Coronary artery (tissue), 2 donors: ENCODE measurements at regions not wholly inside any gene's neighbourhood (a gene's known extent, or its start where the extent isn't known, plus 50 kb on each side); places are given as distances from the start of the nearest gene placed in this dataset.

Experiments used
- DNase-seq: peaks from one replicate; pipeline ENCODE4 v3.0.0-alpha.2; 2017; ENCODE audit warnings: low spot score
- H3K27ac ChIP-seq, 2 donors: fragments of 200-600 bp; sonication (generic); one replicate each; pipeline ENCODE4 v1.5.1; 2016 to 2019
- H3K4me3 ChIP-seq: fragments of 200-600 bp; sonication (generic); 2 replicates; pipeline ENCODE4 v1.5.1; 2016; ENCODE audit warnings: mild to moderate bottlenecking, moderate library complexity
- TF ChIP-seq, protein P1 (sequence below): fragments of 200-600 bp; sonication (generic); IDR thresholded peaks from one replicate; pipeline ENCODE4 v1.5.1; 2019; ENCODE audit warnings: antibody characterized with exemption

DNA sequence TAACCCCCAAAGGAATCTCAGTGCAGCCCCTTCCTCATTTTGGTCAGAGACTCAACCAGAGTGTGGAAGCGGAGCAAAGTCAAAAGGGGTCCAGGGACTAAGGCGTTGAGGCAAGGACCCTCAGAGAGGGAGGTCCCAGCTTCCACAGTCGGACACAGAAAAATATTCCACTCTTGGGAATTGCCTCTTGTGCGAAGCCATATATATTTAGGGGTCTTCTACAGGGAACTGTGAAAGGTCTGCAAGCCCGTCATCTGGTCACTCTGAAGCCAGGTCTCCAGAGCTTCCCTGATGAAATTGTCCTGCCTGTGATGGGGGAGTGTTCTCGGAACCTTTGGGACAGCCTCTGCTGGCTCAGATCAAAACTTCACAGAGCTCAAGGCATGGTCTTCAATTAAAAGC, 160.8 kb downstream of the TBXT start:
- no peak for DNase-seq
- H3K27ac ChIP-seq, result peak overlapping the region in 1 of 2 donors; percentile 41
- peak overlapping the region; percentile 71 for H3K4me3 ChIP-seq
- TF ChIP-seq, protein P1, sequence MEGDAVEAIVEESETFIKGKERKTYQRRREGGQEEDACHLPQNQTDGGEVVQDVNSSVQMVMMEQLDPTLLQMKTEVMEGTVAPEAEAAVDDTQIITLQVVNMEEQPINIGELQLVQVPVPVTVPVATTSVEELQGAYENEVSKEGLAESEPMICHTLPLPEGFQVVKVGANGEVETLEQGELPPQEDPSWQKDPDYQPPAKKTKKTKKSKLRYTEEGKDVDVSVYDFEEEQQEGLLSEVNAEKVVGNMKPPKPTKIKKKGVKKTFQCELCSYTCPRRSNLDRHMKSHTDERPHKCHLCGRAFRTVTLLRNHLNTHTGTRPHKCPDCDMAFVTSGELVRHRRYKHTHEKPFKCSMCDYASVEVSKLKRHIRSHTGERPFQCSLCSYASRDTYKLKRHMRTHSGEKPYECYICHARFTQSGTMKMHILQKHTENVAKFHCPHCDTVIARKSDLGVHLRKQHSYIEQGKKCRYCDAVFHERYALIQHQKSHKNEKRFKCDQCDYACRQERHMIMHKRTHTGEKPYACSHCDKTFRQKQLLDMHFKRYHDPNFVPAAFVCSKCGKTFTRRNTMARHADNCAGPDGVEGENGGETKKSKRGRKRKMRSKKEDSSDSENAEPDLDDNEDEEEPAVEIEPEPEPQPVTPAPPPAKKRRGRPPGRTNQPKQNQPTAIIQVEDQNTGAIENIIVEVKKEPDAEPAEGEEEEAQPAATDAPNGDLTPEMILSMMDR, result no peak

- no peak for DNase-seq
- TF ChIP-seq, protein P1, result no peak
- H3K4me3 ChIP-seq, result peak overlapping the region; percentile 71
- peak overlapping the region; percentile 57 to 90 for H3K27ac ChIP-seq
Observed at GRCh38 chr6:166005944-166006899, 161.4 kb downstream of the TBXT start.

DNA sequence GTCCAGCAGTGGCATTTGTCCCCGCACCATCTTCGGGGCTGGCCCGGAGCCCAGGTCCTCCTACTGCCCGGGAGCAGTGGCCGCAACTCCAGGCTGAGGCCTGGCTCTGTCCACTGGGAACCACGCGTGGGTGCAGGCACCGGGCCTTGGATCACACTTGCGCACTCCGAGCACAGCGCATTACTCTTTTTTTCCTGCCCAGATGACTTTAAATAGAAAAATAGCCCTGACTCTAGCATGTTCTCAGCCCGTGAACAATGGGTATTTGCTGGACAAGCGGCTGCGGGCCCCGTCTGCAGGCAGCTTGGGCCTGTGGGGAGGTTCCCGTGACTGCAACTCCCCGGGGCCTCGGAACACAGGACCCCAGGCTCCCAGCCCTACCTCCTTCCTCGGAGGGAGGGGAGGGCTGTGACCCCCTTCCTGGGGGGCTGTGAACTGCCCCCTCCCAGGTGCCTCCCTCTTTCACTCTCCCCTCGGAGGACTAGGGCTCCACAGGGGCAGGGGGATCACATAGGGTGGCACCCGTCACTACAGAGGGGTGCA, 162.2 kb downstream of the TBXT start:
- DNase-seq, result no peak
- Histone ChIP-seq H3K4me3 (peak overlapping the region; percentile 71), H3K27ac (peak overlapping the region; percentile 57 to 90)
- TF ChIP-seq, protein P1, result no peak

DNA sequence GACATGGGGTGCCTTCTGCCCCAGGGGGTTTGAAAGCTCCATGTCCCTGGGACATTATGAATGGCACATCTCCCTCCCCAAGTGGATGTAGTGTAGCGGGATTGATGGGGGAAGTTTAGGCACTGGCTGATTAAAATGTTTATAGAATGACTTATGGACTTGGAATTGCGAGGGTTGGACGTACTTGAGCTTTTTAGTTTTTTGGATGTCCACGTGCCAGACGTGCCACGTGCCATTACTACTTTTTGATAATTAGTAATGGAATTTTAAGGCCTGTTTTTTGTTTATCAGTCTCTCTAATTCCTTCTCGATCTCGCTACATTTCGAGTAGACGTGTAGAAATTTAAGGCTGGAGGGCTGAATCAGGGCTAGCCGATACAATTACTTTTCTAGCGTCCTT, 162.8 kb downstream of the TBXT start:
- no peak for DNase-seq
- TF ChIP-seq, protein P1, result no peak
- Histone ChIP-seq H3K4me3 (peak overlapping the region; percentile 71), H3K27ac (peak overlapping the region; percentile 57 to 90)

DNA sequence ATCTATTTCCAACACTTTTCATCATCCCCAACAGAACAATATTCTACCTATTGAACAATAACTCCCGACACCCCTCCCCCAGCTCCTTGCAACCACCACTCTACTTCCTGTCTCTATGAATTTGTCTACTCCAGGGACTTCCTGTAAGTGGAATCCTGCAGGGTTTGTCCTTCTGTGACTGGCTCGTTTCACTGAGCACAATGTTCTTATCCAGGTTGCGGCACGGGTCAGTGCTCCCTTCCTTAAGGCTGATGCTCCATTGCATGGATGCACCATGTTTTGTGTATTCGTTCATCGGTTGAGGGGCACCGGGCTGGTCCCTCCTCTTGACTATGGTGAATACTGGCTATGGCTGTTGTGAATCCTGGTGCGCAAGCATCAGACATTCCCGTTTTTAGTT, 163.2 kb downstream of the TBXT start:
- H3K27ac ChIP-seq, result peak overlapping the region in 1 of 2 donors; percentile 90
- H3K4me3 ChIP-seq, result no peak overlapping the region
- DNase-seq, result no peak
- TF ChIP-seq, protein P1, result no peak

DNA sequence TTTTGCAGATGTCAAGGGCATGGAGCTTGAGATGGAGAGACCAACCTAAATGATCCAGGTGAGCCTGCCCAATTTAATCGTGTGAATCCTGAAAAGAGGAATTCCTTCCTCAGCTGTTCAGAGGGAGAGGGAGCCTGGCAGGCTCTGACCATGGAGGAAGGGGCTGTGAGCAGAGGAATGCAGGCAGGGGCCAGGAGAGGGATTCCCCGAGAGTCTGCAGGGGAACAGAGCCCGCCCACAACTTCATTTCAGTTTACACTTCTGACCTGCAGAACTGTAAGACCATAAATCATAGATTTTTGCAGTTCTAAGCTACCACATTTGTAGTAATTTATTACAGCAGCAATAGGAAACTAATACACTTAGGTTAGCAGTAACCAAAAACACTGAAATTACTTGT, 164.1 kb downstream of the TBXT start:
- DNase-seq, result no peak
- TF ChIP-seq, protein P1, result no peak
- Histone ChIP-seq H3K4me3 (no peak overlapping the region), H3K27ac (no peak overlapping the region)
